Fibroblast of lung (primary cell): ENCODE measurements at regions not wholly inside any gene's neighbourhood (a gene's known extent, or its start where the extent isn't known, plus 50 kb on each side); places are given as distances from the start of the nearest gene placed in this dataset.

Experiments used
- DNase-seq, 2 donors: peaks; one replicate each; pipeline versions ENCODE4 v3.0.0 to v3.0.0-alpha.2; 2010; ENCODE audit warnings: low read depth in 2 of 2
- H2AFZ ChIP-seq: 2 replicates; pipeline ENCODE4 v1.5.1; 2012; ENCODE audit warnings: low read length, control low read depth, inconsistent platforms
- H3K27ac ChIP-seq: 2 replicates; pipeline ENCODE4 v1.5.1; 2011; ENCODE audit warnings: low read length, control low read depth; ENCODE audit not compliant: insufficient read depth
- H3K27me3 ChIP-seq: 2 replicates; pipeline ENCODE4 v1.5.1; 2011; ENCODE audit warnings: mild to moderate bottlenecking, low read length; ENCODE audit not compliant: control insufficient read depth, insufficient read depth
- H3K36me3 ChIP-seq: 2 replicates; pipeline ENCODE4 v1.5.1; 2011; ENCODE audit warnings: low read length; ENCODE audit not compliant: control insufficient read depth, insufficient read depth
- H3K4me1 ChIP-seq: 2 replicates; pipeline ENCODE4 v1.5.1; 2011; ENCODE audit warnings: low read length; ENCODE audit not compliant: control insufficient read depth, insufficient read depth; ENCODE audit errors: extremely low read depth
- H3K4me2 ChIP-seq: 2 replicates; pipeline ENCODE4 v1.5.1; 2011; ENCODE audit warnings: low read length, control low read depth; ENCODE audit not compliant: insufficient read depth; ENCODE audit errors: extremely low read depth
- H3K4me3 ChIP-seq, 4 experiments: fragments of 200-600 bp in 1 of 4; sonication (generic) in 1 of 4; replicated peaks in 1 of 4; 2 replicates each; pipeline ENCODE4 v1.5.1; 2011 to 2016; ENCODE audit warnings: low read length in 4 of 4, low read depth in 3 of 4, mild to moderate bottlenecking in 3 of 4, control low read depth in 2 of 4, inconsistent platforms in 1 of 4, mixed read lengths in 1 of 4; ENCODE audit not compliant: insufficient read depth in 1 of 4; ENCODE audit errors: control extremely low read depth in 1 of 4
- H3K79me2 ChIP-seq: 2 replicates; pipeline ENCODE4 v1.5.1; 2012; ENCODE audit warnings: mild to moderate bottlenecking, low read length, inconsistent platforms; ENCODE audit not compliant: control insufficient read depth, insufficient read depth
- H3K9ac ChIP-seq: 2 replicates; pipeline ENCODE4 v1.5.1; 2011; ENCODE audit warnings: mild to moderate bottlenecking, low read length, control low read depth; ENCODE audit not compliant: insufficient read depth
- H3K9me3 ChIP-seq: 2 replicates; pipeline ENCODE4 v1.5.1; 2012; ENCODE audit warnings: low read depth, low read length; ENCODE audit not compliant: control insufficient read depth, insufficient read depth
- H4K20me1 ChIP-seq: 2 replicates; pipeline ENCODE4 v1.5.1; 2011; ENCODE audit warnings: low read length; ENCODE audit not compliant: control insufficient read depth, insufficient read depth; ENCODE audit errors: extremely low read depth
- CTCF ChIP-seq, 2 donors: IDR thresholded peaks in 1 of 2; conservative IDR thresholded peaks in 1 of 2; 1 replicate in 1 of 2; 2 replicates in 1 of 2; pipeline ENCODE4 v1.5.1; 2011 to 2012; ENCODE audit warnings: low read length in 2 of 2, control low read depth in 1 of 2, inconsistent platforms in 1 of 2, low read depth in 1 of 2, mild to moderate bottlenecking in 1 of 2
- EZH2 ChIP-seq: IDR thresholded peaks from 2 replicates; pipeline ENCODE4 v1.5.1; 2012; ENCODE audit warnings: low read length, control low read depth, mild to moderate bottlenecking; ENCODE audit errors: missing control alignments

DNA sequence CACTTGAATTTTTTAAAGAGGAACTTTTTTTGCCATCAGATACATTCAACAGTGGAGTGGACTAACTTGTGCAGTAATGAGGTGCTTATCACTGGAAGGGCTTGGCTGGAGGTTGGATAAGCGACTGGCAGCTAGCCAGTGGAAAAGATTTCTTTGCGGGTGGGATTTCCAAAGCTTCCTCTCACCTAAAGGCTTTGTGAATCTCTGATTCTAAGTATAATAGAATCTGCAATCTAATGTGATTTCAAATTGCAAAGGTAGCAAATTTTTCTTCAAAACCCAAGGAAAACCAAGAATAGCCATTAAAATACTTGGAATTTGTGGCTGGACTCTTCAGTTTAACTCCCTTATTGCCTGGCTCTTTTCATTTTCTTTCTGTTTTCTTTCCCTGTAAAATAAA, 460.4 kb upstream of the MARCKS start:
- Histone ChIP-seq H3K36me3 (no peaks in the 10 kb centered on the region), H3K4me3 (no peak overlapping the region), H2AFZ (no peak overlapping the region), H3K9ac (no peak overlapping the region), H3K4me1 (no peaks in the 10 kb centered on the region), H3K79me2 (no peaks in the 10 kb centered on the region), H3K27ac (no peak overlapping the region), H3K27me3 (no peaks in the 10 kb centered on the region), H4K20me1 (no peaks in the 10 kb centered on the region), H3K9me3 (no peaks in the 10 kb centered on the region), H3K4me2 (no peak overlapping the region)
- DNase-seq, result peak in 1 of 2 donors; percentile 51
- TF ChIP-seq CTCF (conservative IDR thresholded peaks at IDR 0.05 in 1 of 2, IDR thresholded peaks at IDR 0.05 in 1 of 2; ENCODE audit: low read depth in 1 of 2, low read length in 2 of 2) (no peak), EZH2 (no peak)

DNA sequence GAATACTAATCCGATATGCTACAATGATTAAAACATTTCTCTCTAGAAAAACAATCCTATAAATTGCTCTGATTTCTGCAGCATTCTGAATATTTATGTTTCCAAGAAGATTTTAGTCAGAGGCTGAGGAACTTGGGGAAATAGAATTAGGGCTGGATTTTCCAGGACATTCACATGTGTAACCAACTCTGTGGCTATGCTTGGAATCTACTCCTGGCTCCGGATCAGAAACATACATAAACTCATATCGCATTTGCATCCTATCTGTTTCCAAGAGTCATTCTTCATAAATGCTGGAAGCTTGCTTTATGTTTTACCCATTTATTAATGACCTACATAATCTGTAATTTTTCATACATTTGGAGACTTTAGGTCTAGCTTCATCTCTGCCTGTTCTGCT, 459.9 kb upstream of the MARCKS start:
- Histone ChIP-seq H3K36me3 (no peaks in the 10 kb centered on the region), H2AFZ (no peak overlapping the region), H3K27ac (no peak overlapping the region), H3K9me3 (no peaks in the 10 kb centered on the region), H3K4me1 (no peaks in the 10 kb centered on the region), H3K9ac (no peak overlapping the region), H3K79me2 (no peaks in the 10 kb centered on the region), H3K4me2 (no peak overlapping the region), H4K20me1 (no peaks in the 10 kb centered on the region), H3K4me3 (no peak overlapping the region), H3K27me3 (no peaks in the 10 kb centered on the region)
- DNase-seq, result peak in 1 of 2 donors; percentile 70
- TF ChIP-seq CTCF (conservative IDR thresholded peaks at IDR 0.05 in 1 of 2, IDR thresholded peaks at IDR 0.05 in 1 of 2; ENCODE audit: low read depth in 1 of 2, low read length in 2 of 2) (no peak), EZH2 (no peak)

GRCh38 chr6:113401231-113401630, 455.9 kb upstream of the MARCKS start:
- Histone ChIP-seq H3K4me2 (no peak overlapping the region), H3K4me1 (no peaks in the 10 kb centered on the region), H2AFZ (no peak overlapping the region), H3K79me2 (no peaks in the 10 kb centered on the region), H3K36me3 (no peaks in the 10 kb centered on the region), H3K9me3 (no peaks in the 10 kb centered on the region), H3K27me3 (no peaks in the 10 kb centered on the region), H3K27ac (no peak overlapping the region), H4K20me1 (no peaks in the 10 kb centered on the region), H3K9ac (no peak overlapping the region), H3K4me3 (no peak overlapping the region)
- no peak for TF ChIP-seq CTCF (conservative IDR thresholded peaks at IDR 0.05 in 1 of 2, IDR thresholded peaks at IDR 0.05 in 1 of 2; ENCODE audit: low read depth in 1 of 2, low read length in 2 of 2)
- no peak for TF ChIP-seq EZH2
- no peak for DNase-seq
